HG03196 (cell line): ENCODE measurements at regions not wholly inside any gene's neighbourhood (a gene's known extent, or its start where the extent isn't known, plus 50 kb on each side); places are given as distances from the start of the nearest gene placed in this dataset.
"Not testable (repeated sequence)": the region's sequence is repeated elsewhere in the genome, so short reads cannot be mapped to it uniquely, and the experiment has no call there.

ENCODE experiments used
- ATAC-seq: cut with Tn5 transposase; IDR thresholded peaks from one replicate; pipeline ENCODE4 v1.9.1; 2021; ENCODE audit not compliant: unreplicated experiment

DNA sequence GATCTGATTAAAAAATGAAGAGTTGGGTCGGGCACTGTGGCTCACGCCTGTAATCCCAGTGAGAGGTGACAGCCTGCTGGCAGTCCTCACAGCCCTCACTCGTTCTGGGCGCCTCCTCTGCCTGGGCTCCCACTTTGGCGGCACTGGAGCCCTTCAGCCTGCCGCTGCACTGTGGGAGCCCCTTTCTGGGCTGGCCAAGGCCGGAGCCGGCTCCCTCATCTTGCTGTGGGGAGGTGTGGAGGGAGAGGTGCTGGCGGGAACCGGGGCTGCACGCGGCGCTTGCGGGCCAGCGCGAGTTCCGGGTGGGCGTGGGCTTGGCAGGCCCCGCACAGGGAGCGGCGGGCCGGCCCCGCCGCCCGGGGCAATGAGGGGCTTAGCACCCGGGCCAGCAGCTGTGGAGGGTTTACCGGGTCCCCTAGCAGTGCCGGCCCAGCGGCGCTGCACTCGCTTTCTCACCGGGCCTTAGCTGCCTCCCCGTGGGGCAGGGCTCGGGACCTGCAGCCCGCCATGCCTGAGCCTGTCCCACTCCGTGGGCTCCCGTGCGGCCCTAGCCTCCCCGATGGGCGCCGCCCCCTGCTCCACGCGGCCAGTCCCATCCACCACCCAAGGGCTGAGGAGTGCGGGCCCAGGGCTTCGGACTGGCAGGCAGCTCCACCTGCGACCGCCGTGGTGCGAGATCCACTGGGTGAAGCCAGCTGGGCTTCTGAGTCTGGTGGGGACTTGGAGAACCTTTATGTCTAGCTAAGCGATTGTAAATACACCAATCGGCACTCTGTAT is 534.1 kb upstream of the ARRDC3 start:
- ATAC-seq, result not testable (repeated sequence)

DNA sequence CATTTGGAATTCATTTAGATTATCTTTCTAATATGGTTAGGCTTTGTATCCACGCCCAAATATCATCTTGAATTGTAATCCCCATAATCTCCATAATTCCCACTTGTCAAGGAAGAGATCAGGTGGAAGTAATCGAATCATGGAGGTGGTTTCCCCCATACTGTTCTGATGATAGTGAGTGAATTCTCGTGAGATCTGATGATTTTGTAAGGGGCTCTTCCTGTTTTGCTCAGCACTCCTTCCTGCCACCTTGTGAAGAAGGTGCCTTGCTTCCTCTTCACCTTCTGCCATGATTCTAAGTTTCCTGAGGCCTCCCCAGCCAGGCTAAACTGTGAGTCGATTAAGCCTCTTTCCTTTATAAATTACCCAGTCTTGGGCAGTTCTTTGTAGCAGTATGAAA is 527.5 kb upstream of the ARRDC3 start:
- ATAC-seq, result no peak

DNA sequence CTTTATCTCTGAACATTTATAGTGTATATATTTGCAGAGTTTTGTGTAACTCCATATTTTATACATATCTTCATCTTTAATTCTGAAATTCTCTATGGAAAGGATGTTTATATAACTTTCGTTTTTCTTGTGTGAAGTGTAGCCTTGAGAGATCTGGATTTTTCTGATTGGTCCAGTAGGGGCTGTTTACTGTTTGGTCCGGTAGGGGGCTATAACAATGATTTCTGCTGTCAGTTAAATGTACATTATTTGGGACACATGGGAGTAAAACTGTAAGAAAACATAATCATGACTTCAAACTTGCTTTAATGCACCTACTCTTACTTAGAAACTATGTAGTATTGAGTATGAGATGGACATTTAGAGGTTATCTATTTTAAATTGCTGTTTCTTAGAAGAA is 527.1 kb upstream of the ARRDC3 start:
- no peak for ATAC-seq

GRCh38 chr5:91906494-91906893 is 523.4 kb upstream of the ARRDC3 start:
- no peak for ATAC-seq

GRCh38 chr5:91906027-91906426 is 522.9 kb upstream of the ARRDC3 start:
- no peak for ATAC-seq

- ATAC-seq, result no peak
These were observed 515.8 kb upstream of the ARRDC3 start for GRCh38 chr5:91898898-91899297.

DNA sequence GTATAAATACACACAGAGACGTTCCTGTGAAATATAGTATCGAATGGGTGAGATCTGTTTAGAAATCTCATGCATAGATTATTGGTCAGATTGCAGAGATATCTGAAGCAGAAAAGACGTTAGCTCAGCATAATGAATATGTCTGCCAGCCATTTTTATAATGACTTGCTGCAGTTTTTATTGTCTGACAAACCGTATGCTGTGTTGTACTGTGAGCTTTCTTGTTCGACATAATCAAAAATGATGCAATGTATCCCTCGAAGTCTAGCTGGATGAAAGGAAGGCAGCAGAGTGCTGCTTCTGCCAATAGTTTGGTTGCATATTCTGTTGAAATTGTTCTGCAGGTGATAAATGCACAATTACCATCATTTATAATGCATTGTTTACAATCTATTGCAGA is 514.9 kb upstream of the ARRDC3 start:
- no peak for ATAC-seq

- no peak for ATAC-seq
These were observed 505.7 kb upstream of the ARRDC3 start for GRCh38 chr5:91888810-91889209.

- no peak for ATAC-seq
These were observed 502.5 kb upstream of the ARRDC3 start for GRCh38 chr5:91885291-91886265.

- no peak for ATAC-seq
These were observed 500.9 kb upstream of the ARRDC3 start for GRCh38 chr5:91884036-91884435.

GRCh38 chr5:91875196-91875779 is 492.2 kb upstream of the ARRDC3 start:
- ATAC-seq, result no peak

- ATAC-seq, result no peak
These were observed 484.7 kb upstream of the ARRDC3 start for GRCh38 chr5:91867799-91868198.

DNA sequence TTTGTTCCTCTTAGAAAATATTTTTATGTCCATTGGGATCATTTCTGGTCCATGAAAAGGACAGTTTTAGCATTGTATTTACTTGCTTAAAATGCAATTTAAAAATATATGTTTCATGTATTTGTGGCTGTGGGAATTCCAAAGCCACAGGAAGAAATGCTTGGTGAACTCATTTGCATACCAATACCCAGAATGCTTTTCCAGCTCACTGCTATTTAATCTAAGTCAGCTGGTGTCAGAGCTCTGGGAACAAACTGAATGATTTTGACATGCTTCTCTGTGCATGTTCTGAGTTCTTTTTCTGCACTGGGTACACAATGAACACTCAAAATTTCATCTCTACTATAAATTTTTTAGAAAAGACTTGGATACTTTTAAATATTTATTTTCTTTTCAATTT is 482.8 kb upstream of the ARRDC3 start:
- ATAC-seq, result no peak

- ATAC-seq, result no peak
These were observed 481.8 kb upstream of the ARRDC3 start for GRCh38 chr5:91864962-91865361.

DNA sequence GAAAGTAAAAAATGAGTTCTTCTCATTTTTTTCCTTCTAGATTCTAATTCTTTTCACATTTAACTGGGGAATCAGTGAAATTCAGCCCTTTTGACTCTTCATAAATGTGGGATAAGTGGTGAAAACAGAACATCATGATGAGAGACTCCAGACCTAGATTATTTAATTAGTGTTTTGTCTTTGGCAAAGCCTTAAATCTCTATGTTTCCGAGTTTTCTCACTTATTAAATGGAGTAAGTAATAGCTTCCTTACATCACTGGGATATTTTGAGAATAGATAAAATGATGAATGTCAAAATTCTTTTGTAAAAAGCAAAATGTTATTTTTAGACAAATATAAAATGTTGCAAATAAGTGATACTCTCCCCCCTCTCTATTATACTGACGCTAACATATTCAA is 468.6 kb upstream of the ARRDC3 start:
- no peak for ATAC-seq

DNA sequence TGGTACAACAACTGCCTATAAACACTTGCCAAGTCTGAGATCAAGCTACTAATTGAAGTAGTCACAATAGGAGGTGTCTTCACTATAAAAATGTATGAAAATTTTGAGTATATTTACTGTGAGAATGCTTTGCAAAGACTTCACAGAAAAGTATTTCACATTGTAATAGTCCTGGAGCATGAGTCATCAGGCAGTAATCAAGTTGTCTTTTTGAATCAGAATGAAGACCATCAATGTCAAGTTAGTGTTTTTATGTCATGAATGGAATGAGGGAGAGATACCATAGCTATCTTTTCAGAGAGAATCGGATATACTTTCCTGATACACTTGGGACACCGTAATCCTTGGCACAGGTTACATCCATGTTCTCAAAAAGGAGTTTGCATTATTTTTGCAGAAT is 466.9 kb upstream of the ARRDC3 start:
- ATAC-seq, result no peak

- ATAC-seq, result no peak
These were observed 466.0 kb upstream of the ARRDC3 start for GRCh38 chr5:91849069-91849468.

GRCh38 chr5:91848453-91848852 is 465.3 kb upstream of the ARRDC3 start:
- no peak for ATAC-seq

- no peak for ATAC-seq
These were observed 458.3 kb upstream of the ARRDC3 start for GRCh38 chr5:91841423-91841822.

GRCh38 chr5:91840412-91840811 is 457.3 kb upstream of the ARRDC3 start:
- ATAC-seq, result no peak

GRCh38 chr5:91839721-91840120 is 456.6 kb upstream of the ARRDC3 start:
- no peak for ATAC-seq

DNA sequence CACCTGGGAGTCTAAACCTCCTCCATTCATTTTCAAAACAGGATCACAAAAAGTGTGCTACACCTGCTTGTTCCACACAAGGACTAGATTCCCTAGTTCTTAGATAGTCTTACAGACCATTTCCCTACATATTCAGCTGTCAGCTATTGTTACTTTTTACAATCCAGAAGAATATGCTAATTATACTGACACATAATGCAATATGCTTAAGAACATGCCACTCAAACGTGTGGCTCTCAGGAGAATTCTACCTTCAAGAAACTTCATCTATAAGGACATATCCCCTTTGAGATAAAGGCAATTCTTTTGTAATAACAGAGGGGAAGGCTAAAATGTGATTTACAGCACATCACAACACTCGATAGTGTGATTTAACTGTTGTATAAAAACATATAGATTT is 456.1 kb upstream of the ARRDC3 start:
- no peak for ATAC-seq
